Muscle of back (tissue), 3 donors: ENCODE measurements at regions not wholly inside any gene's neighbourhood (a gene's known extent, or its start where the extent isn't known, plus 50 kb on each side); places are given as distances from the start of the nearest gene placed in this dataset.
"Not testable (repeated sequence)": the region's sequence is repeated elsewhere in the genome, so short reads cannot be mapped to it uniquely, and the experiment has no call there.

Experiments used
- DNase-seq, 3 donors: peaks; one replicate each; pipeline versions ENCODE4 v3.0.0 to v3.0.0-alpha.2; 2013

DNA sequence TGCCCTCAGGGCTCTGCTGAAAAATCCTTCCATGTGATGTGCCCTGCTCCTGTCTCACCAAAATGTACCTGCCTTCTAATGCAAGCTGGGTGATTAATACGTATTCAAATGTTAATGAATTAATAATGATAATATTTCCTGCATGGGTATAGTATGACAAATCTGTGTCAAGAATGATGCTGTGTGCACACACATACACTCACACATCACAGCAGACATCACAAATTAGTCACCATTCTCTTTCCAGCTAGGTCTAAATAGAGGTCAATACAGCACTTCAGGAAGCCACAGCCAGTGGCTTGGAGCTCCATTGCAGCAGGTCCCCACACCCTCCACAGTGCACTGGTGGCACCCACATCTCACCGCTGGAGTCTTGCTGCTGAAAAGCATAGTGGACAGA lies 681.2 kb upstream of the NRP1 start:
- DNase-seq, result no peak

DNA sequence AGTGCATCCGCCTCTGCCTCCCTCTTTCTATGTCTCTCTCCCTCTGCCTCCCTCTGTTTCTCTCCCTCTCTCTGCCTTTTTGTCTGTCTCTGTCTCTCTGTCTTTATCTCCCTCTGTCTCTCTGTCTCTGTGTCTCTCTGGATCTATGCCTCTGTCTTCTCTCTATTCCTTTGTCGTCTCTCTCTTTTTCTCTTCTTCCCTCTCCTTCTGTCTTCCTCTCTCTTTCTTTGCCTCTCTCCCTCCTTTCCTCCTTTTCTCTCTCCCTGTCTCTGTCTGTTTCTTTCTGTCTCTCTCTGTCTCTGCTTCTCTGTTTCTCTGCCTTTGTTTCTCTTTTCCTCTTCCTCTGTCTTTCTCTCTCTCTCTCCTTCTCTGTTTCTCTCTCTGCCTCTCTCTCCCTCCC lies 678.8 kb upstream of the NRP1 start:
- no peak for DNase-seq

DNA sequence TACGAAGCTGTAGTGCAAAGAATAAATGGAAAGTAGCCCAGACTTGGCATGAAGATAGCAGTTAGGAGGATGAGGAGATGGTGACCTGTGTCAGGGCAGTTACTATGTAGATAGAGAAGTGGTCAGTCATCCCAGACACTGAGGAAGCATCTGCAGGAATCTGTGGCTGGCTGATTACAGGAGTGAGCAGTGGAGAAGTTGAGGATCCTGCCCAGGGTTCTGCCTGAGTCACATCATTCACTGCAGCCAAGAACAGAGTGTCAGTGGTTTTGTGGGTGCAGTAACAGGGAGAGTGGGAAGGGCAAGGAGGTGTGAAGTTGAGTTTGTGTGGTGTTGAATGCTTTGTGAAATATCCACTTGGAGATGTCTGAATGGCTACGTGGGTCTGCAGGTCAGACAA lies 676.4 kb upstream of the NRP1 start:
- DNase-seq, result no peak

DNA sequence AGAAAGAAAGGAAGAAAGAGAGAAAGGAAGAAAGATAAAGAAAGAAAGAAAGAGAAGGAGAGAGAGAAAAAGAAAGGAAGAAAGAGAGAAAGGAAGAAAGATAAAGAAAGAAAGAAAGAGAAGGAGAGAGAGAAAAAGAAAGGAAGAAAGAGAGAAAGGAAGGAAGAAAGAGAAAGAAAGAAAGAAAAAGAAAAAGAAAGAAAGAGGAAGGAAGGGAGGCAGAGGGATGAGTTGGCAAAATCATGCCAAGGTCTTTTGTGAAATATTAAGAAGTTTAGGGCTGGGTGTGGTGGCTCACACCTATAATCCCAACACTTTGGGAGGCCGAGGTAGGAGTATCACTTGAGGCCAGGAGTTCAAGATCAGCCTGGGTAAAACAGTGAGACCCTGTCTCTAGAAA lies 675.8 kb upstream of the NRP1 start:
- not testable (repeated sequence) for DNase-seq

DNA sequence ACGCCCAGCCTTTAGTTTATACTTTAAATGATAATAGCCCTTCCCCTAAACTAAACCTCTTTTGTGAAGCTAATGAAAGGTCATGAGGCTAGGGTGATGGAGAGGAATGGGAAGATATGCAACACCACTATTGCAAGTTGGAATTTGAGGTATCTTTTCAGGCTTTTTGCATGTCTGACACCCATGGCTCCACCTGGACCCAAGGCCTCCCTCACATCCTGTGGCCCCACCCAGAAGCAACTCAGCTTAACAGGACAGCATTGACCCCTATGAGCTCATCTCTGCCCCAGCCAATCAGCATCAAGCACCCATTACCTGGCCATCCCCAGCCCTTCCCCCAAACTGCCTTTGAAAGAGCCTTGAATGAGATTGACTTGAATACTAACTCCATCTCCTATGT lies 674.2 kb upstream of the NRP1 start:
- DNase-seq, result no peak

DNA sequence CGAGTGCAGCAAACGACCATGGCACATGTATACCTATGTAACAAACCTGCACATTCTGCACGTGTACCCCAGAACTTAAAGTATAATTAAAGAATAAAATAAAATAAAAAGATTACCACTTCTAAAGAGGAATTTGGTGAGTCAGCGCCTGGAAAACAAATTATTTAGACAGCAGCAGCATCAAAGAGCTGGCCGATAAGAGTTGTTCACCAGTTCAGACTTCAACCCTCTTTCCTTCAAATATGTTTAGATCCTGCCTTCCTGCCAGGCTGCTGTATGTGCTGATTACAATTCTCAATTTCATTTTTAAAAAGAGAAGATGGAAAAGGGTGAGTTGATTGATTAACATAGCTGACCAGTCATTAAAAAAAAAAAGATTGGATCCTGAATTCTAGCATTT lies 672.0 kb upstream of the NRP1 start:
- DNase-seq, result no peak

DNA sequence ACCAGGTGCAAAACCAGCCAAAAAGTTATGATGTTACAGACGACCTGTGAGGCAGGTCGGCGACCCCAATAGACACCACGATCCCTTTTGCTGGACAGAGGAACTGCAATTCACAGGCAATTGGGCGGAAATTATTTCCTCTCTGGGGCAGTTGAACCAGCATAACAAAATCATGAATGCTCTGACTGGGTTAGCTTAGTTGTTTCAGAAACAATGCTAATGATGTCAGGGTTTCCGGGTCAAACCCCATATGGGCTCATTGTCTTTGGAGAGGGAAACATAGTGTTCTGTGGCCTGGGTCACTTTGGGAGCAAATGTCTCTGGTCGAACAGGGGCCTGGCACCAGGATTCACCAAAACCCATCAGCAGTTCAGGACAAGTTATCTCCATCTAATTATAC lies 669.1 kb upstream of the NRP1 start:
- no peak for DNase-seq

DNA sequence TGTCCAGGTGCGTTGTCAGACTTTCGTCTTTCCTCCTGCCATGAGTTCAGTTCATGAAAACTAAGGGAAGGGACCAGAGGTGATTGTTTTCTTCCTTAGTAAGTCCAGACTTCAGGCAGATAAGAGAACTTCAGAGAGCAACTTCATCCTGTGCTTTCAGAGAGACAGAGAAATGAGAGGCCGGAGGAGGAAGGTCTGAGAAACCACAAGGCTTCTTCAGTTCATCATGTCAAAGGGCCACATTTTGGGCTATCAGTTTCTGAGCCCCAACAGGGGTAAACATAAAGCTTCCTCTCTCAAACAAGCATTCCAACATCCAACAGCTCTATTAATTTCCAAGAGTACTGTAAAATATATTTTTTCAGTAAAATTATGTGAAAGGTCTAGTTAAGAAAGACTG lies 668.4 kb upstream of the NRP1 start:
- no peak for DNase-seq

DNA sequence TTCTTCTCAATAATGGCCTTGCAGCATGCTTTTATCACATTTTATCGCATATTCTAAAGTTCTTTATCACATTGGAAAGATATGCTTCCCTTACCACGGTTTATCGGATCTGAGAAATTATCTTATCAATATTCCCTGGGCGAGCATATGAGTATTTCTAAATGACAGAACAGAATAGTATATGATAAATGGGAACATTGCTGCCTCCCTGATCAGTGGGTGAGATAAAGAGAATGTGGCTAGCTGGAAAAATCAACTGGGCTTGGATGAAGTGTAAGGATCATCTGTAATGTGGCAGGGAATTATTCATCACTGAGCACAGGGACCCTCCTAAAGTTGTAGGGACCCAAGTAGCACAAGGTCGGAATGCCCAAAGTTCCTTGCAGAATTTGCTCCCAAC lies 667.4 kb upstream of the NRP1 start:
- DNase-seq, result no peak

DNA sequence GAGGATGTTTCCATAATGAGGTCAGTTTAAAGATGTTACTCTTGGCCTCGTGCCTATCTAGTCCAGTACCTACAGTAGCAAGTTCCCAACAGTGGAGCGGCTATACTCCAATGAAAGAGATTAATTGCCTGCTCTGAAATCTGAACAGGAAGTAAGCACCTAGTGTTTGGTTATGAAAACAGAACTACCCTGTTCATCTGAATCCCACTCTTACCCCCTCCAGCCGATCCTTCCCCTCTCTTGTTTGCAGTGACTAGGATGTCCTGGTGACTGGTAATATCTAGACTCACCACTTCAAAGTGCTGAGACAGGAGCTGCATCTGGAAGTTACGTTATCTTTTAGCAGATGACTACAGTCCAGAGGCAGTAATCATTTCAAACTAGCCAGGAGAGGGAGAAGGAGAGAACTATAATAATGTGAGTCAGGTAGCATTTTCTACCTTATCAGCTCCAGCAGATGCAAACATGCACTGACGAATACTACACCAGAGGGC lies 666.7 kb upstream of the NRP1 start:
- no peak for DNase-seq

DNA sequence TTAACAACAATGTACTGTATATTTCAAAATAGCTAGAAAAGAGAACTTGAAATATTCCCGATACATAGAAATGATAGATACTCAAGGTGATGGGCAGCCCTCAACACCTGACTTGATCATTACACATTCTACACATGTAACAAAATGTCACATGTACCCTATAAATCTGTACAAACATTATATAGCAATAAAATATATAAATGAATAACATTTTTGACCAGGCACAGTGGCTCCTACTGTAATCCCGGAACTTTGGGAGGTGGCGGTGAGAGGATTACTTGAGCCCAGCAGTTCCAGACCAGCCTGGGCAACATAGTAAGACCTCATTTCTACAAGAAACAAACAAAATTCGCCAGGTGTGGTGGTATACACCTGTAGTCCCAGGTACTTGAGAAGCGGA lies 659.5 kb upstream of the NRP1 start:
- no peak for DNase-seq

DNA sequence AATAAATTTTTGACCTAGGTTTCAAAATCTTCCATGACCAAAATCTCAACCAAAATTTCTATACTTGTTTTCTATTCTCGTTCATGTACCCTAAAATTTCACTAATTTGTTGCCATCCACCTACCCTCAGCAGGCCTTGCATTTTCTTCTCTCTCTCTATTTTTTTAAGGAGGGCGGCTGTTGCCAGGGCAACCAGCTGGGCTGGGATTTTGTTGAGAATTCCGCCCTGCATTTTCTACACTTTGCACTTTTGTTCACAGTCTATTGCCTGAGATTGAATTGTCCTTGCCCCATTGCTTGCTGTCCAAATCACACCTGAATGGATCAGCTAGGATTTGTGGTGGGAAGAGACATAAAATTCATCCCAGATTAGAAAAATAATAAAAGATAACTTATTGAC lies 657.5 kb upstream of the NRP1 start:
- DNase-seq, result no peak

DNA sequence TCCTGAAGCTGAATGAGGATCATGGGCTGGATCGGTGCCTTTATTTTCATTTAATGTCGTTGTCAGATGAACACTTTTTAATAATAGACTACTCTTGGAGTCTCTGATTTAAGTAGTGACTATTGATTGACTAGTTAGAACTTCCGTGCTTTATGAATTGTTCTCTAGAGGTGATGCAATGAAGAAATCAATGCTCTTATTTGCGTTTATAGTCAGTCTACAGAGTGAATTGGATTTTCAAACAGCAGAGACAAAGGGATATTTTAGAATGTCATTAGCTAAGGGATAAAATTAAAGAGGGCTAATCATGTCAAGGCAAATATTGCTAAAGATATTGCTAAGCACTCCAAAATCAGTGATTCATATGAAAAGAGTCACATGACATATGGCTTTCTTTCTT lies 652.0 kb upstream of the NRP1 start:
- DNase-seq, result no peak

DNA sequence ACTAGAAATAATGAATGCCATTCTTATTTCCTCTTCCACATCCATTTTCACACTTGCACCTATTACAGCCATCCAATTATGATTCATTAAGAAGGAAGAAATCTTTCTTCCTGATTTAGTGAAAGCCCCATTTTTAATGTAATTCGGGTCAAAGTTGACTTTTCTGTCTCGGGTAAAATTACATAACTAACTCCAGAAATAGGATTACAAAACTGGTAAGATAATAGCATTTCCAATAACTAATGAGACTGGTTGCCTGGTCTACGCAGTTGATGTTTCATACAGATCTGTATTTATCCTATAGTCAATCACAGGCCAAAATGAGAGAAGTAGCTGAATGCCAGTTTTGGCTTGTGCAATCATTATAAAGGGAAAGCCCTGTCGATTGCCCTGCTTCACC lies 651.5 kb upstream of the NRP1 start:
- no peak for DNase-seq

DNA sequence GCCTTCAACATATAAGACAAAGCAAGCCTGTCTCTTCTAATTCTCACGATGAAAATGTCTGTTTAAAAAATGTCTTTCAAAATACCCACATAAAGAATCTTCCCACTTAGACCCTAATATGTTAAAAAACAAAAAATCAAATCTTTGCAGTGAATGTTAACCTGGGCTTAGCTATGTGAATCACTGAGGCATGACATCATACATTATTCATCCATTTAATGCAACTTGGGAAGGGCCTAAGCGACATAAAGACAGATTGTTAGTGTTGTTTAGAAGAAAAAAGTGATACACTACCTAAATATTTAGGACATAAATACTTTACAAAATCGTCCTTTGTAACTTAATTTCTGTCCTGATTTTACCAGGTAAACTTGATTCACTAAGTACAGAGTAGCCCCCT lies 648.5 kb upstream of the NRP1 start:
- no peak for DNase-seq

DNA sequence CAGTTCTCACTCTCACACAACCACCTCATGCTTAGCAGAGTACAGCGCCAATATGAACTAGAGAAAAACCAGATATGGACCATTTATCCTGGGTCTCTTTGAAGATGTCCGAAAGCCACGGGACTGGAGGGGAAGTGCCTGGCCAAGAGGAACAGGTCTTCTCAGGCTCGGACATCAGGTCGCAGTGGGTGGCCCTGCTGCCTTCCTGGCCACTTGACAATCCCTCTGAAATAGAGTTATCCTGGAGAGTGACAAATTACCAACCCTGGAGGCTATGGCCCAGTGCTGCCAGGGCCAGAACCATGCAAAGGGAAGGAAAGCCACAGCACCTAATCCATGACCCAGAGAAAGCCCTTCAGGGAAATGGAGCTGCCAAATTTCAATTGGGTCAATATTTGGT lies 646.8 kb upstream of the NRP1 start:
- DNase-seq, result no peak

DNA sequence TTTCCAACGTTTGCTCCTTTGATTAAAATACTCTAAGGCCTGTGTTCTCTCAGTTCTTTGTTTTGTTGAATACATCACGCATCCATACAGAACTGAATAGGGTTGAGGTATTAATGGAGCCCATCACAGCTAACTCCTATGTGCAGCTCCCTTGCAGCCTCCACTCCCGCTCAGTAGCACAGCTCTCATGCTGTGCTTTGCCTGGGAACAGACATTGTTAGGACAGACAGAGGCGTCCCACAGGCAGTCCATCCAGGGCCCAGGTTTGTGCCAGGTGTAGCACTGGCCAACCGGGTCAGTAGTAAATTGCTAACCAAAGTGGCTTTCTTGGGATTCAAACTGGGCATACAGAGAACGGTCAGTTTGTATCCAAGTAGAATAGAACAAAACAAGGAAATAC lies 644.7 kb upstream of the NRP1 start:
- no peak for DNase-seq

DNA sequence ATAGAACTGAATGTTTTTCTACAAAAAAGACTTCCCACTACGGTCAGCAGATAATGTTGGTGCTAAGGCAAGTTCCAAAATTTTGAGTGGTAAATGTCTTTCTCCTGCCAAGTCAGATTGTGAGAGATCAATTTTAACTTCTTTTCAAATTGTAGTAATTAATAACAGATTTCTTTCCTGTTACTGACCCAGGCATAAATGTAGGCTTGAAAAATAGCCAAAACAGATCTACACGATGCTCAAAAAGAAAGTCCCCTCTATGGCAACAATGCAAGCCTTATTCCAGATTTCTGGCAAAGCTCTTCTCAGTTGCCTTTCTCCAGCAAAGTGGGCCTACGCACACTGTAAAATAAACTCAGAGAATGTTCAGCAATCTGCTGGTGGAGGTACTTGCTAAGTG lies 641.0 kb upstream of the NRP1 start:
- peak in 2 of 3 donors; percentile 27 to 58 for DNase-seq

DNA sequence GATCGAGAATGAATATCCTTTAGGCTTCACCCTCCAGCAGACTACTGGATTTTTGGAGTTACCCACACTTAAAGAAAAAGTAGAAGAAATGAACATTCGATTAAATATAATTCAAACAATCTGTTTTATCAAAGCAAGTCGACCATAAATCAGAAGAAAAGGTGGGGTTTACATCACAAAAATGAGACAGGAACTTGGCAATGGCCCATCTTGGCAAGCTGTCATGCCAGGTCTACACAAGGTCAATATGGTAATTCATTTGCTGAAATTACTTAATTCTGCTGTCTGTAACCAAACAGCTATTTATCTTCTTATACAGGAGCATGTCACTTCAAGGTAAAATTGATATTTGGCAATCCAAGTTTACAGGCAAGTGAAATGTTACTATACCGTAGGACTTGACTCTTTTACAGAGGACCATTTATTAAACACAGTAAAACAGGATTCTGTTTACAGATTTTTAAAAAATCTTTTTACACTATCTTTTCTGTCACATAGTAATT lies 640.6 kb upstream of the NRP1 start:
- peak in 1 of 3 donors; percentile 28 for DNase-seq

DNA sequence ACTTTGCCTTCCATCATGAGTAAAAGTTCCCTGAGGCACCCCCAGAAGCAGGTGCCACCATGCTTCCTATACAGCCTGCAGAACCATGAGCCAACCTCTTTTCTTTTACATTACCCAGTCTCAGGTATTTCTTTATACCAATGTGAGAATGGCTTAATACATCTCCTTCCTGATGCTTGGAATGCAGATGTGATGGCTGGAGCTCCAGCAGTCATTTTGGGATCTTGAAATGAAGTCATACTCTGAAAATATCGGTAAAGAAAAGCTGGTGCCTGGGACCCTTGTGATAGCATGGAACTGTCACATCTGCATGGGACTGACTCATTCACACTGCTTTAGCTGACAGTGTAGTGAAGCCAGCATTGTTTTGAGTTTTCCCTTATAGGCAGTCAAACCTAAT lies 634.5 kb upstream of the NRP1 start:
- no peak for DNase-seq

DNA sequence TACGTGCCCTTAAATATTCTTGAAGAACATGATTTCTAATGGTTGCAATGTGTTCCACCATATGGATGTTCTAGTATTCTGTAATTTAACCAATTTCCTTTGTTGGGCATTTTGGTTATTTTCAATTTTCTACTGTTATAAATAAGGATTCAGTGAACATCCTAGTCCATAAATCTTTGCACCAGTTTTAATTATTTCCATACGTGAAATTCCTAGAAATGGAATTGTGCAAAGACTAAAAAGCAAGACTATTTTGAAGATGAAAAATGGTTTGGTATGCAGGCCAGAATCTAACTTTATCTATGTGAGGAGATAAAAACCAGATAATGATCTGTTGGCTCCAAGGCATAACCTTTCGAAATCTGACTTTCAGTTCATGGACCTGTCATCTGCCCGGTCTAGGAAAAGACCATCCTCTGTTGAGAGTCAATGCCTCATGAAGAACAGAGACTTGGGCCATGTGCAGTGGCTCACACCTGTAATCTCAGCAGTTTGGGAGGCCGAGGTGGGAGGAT lies 633.2 kb upstream of the NRP1 start:
- no peak for DNase-seq

DNA sequence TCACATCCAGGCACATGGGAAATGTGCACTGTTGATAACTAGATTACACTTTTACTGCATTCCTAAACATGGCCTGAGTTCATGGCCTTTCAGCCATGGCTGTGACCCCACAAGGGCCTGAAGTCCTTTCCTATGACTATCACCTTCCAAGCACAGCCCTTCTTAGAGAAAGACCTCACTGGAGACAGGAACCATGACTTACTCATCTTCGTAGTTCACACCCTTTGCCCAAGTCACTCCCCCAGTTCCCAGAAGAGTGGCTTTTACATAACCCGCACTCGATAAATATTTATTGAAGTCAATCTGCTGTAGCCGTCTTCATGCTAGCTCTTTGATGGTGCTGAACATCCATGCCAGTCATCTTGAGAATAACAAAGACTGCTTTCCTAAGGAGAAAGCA lies 632.5 kb upstream of the NRP1 start:
- no peak for DNase-seq

DNA sequence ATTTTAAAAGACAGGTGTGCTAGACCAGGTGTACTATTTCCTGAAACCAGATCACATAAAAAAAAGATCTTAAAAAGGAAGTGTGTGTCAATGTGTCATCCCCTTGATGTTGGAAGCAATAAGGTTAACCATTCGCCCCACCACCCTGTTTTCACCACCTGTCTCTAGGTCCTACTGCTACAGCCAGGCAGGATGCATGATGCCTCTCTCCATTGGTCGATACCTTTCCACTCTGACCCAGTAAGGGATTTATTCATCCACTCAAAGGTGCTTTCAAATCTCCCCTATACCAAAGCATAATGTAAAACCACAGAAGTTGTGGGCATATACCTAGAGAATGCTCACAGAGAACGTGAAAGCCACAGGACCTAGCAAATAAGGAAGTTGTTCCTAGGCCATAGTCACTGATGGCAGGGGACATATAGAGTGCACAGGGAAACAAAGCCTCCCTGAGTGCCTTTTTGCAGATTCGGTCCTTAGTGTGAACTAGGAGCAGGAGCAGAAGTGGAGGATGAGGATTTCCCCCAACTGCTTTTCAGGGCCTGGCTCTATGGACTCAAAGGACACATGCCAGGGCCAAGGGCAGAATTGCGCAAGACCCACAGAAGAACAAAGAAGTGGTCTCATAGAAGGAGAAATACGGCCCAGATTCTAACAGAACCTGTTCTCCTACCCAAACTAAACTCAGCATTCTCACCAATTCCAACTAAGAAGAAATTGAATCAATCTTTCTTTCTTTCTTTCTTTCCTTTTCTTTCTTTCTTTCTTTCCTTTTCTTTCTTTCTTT lies 631.5 kb upstream of the NRP1 start:
- DNase-seq, result no peak

DNA sequence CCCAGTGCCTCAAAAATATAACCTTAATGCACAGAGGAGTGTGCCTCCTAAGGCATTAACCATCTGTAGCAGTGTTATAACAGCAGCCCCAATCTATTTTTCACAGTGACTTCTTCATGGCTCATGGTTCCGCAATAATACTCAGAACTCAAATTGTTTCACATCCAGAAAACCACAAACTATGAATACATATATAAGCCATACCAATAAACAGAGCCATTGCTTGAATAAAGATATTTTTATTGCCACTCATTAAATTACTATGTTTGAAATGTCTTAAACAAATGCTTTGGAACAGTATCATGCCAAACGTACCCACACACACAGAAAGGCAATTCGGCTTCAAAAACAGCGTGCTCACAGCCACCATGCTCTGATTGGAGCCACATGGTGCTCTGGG lies 629.3 kb upstream of the NRP1 start:
- DNase-seq, result peak in 1 of 3 donors; percentile 23
